H1 (cell line): ENCODE measurements at regions not wholly inside any gene's neighbourhood (a gene's known extent, or its start where the extent isn't known, plus 50 kb on each side); places are given as distances from the start of the nearest gene placed in this dataset.

Source experiments
- CTCF ChIA-PET: fragments of 300-600 bp; sonication (Branson Sonifier 250); formaldehyde crosslinking; loops from one replicate; lab custom pipeline; 2021; ENCODE audit not compliant: partially characterized antibody; lab: Charles Lee
- POLR2A ChIA-PET: fragments of 300-600 bp; sonication (Branson Sonifier 250); formaldehyde crosslinking; loops from one replicate; lab custom pipeline; 2021; ENCODE audit warnings: inconsistent platforms; ENCODE audit not compliant: partially characterized antibody; lab: Charles Lee
- DNase-seq, 2 experiments: peaks; one replicate each; pipeline versions ENCODE4 v3.0.0 to v3.0.0-alpha.2; 2010 to 2022; ENCODE audit warnings: low spot score in 2 of 2, low read depth in 1 of 2, mixed read lengths in 1 of 2
- FAIRE-seq: peaks from 2 replicates; lab custom pipeline; 2011; peaks lifted over from hg19 to GRCh38; lab: Jason Lieb, UNC
- H2AFZ ChIP-seq: 2 replicates; pipeline ENCODE4 v1.8.1; 2012; ENCODE audit warnings: low read length, inconsistent platforms
- H2AK5ac ChIP-seq: 2 replicates; pipeline ENCODE4 v1.6.1; 2013; ENCODE audit warnings: low read depth, low read length
- H2BK120ac ChIP-seq: replicated peaks from 2 replicates; pipeline ENCODE3; 2013; ENCODE audit warnings: low read depth, low read length, inconsistent platforms
- H2BK12ac ChIP-seq: 2 replicates; pipeline ENCODE4 v1.6.1; 2013; ENCODE audit warnings: low read depth, low read length
- H2BK15ac ChIP-seq: 2 replicates; pipeline ENCODE4 v1.6.1; 2013; ENCODE audit warnings: low read length
- H2BK20ac ChIP-seq: 2 replicates; pipeline ENCODE4 v1.6.1; 2013; ENCODE audit warnings: low read length
- H2BK5ac ChIP-seq: 2 replicates; pipeline ENCODE4 v1.6.1; 2013; ENCODE audit warnings: low read depth, low read length
- H3K14ac ChIP-seq: 2 replicates; pipeline ENCODE4 v1.6.1; 2013; ENCODE audit warnings: inconsistent platforms; ENCODE audit not compliant: insufficient read length
- H3K18ac ChIP-seq: 2 replicates; pipeline ENCODE4 v1.6.1; 2013; ENCODE audit warnings: low read length; ENCODE audit errors: extremely low read depth
- H3K23ac ChIP-seq: 2 replicates; pipeline ENCODE4 v1.6.1; 2013; ENCODE audit warnings: inconsistent platforms; ENCODE audit not compliant: insufficient read length
- H3K23me2 ChIP-seq: 2 replicates; pipeline ENCODE4 v1.6.1; 2013; ENCODE audit warnings: low read depth, low read length
- H3K27ac ChIP-seq: 2 replicates; pipeline ENCODE4 v1.6.1; 2011; ENCODE audit warnings: low read depth, low read length, inconsistent platforms
- H3K27me3 ChIP-seq, 4 experiments: replicated peaks in 1 of 4; 1 replicate in 1 of 4; 2 replicates in 3 of 4; pipeline versions ENCODE4 v1.6.1 to v1.8.1; 2011 to 2013; ENCODE audit warnings: low read length in 3 of 4, mild to moderate bottlenecking in 3 of 4, inconsistent platforms in 2 of 4, mixed read lengths in 2 of 4, moderate library complexity in 1 of 4; ENCODE audit not compliant: control insufficient read depth in 3 of 4, insufficient read depth in 3 of 4; ENCODE audit errors: extremely low read depth in 1 of 4
- H3K36me3 ChIP-seq, 4 experiments: 2 replicates each; pipeline versions ENCODE4 v1.6.1 to v1.8.1; 2011 to 2013; ENCODE audit warnings: mild to moderate bottlenecking in 4 of 4, low read length in 3 of 4, moderate library complexity in 2 of 4, control low read depth in 1 of 4, inconsistent platforms in 1 of 4; ENCODE audit not compliant: insufficient read depth in 4 of 4, control insufficient read depth in 2 of 4
- H3K4ac ChIP-seq: replicated peaks from 2 replicates; pipeline ENCODE3; 2013; ENCODE audit warnings: low read length, low read depth, mixed read lengths, inconsistent platforms; ENCODE audit not compliant: insufficient read length
- H3K4me1 ChIP-seq, 4 experiments: replicated peaks in 1 of 4; 1 replicate in 1 of 4; 2 replicates in 3 of 4; pipeline versions ENCODE4 v1.6.1 to v1.8.1; 2011 to 2013; ENCODE audit warnings: low read length in 3 of 4, inconsistent platforms in 2 of 4, mixed read lengths in 1 of 4; ENCODE audit not compliant: insufficient read depth in 4 of 4, control insufficient read depth in 3 of 4
- H3K4me2 ChIP-seq, 2 experiments: 2 replicates each; pipeline versions ENCODE4 v1.6.1 to v1.8.1; 2011 to 2013; ENCODE audit warnings: low read depth in 2 of 2, low read length in 2 of 2, control low read depth in 1 of 2, inconsistent platforms in 1 of 2, mild to moderate bottlenecking in 1 of 2; ENCODE audit not compliant: insufficient read depth in 1 of 2
- H3K4me3 ChIP-seq, 4 experiments: fragments of 200-600, 300-600 bp in 1 of 4; sonication (generic), shearing (Covaris generic), sonication (Bioruptor Twin) in 1 of 4; 2 replicates each; pipeline versions ENCODE4 v1.5.1 to v1.8.1; 2011 to 2016; ENCODE audit warnings: low read length in 4 of 4, low read depth in 3 of 4, control low read depth in 2 of 4, inconsistent platforms in 2 of 4, mild to moderate bottlenecking in 2 of 4, mixed read lengths in 1 of 4, moderate library complexity in 1 of 4; ENCODE audit not compliant: insufficient read depth in 2 of 4; ENCODE audit errors: extremely low read depth in 1 of 4
- H3K56ac ChIP-seq: replicated peaks from 2 replicates; pipeline ENCODE3; 2013; ENCODE audit warnings: low read depth, mild to moderate bottlenecking, mixed read lengths, low read length, inconsistent platforms; ENCODE audit not compliant: insufficient read length
- H3K79me1 ChIP-seq: 2 replicates; pipeline ENCODE4 v1.6.1; 2013; ENCODE audit warnings: low read depth, low read length, control low read depth
- H3K79me2 ChIP-seq, 2 experiments: 2 replicates each; pipeline versions ENCODE4 v1.6.1 to v1.8.1; 2012 to 2013; ENCODE audit warnings: low read length in 2 of 2, mild to moderate bottlenecking in 2 of 2, inconsistent platforms in 1 of 2; ENCODE audit not compliant: insufficient read depth in 2 of 2, control insufficient read depth in 1 of 2
- H3K9ac ChIP-seq, 4 experiments: replicated peaks in 1 of 4; 1 replicate in 1 of 4; 2 replicates in 3 of 4; pipeline versions ENCODE4 v1.6.1 to v1.8.1; 2011 to 2013; ENCODE audit warnings: low read depth in 3 of 4, low read length in 3 of 4, control low read depth in 2 of 4, mild to moderate bottlenecking in 2 of 4, moderate library complexity in 2 of 4, inconsistent platforms in 1 of 4; ENCODE audit errors: extremely low read depth in 1 of 4
- H3K9me3 ChIP-seq, 2 experiments: 2 replicates each; pipeline versions ENCODE4 v1.6.1 to v1.8.1; 2012 to 2013; ENCODE audit warnings: mild to moderate bottlenecking in 2 of 2, moderate library complexity in 2 of 2, control low read depth in 1 of 2, inconsistent platforms in 1 of 2, low read depth in 1 of 2, low read length in 1 of 2, mixed read lengths in 1 of 2; ENCODE audit not compliant: insufficient read depth in 2 of 2
- H4K20me1 ChIP-seq, 2 experiments: replicated peaks in 1 of 2; 2 replicates each; pipeline versions ENCODE3 to v1.8.1; 2011 to 2013; ENCODE audit warnings: inconsistent platforms in 2 of 2, low read length in 2 of 2, mild to moderate bottlenecking in 1 of 2; ENCODE audit not compliant: insufficient read depth in 2 of 2, control insufficient read depth in 1 of 2
- H4K5ac ChIP-seq: 2 replicates; pipeline ENCODE4 v1.6.1; 2013; ENCODE audit warnings: low read length, low read depth, mixed read lengths, inconsistent platforms; ENCODE audit not compliant: insufficient read length
- H4K8ac ChIP-seq: 2 replicates; pipeline ENCODE4 v1.8.0; 2013; ENCODE audit warnings: mild to moderate bottlenecking, moderate library complexity, low read length, inconsistent platforms; ENCODE audit not compliant: insufficient read depth; ENCODE audit errors: extremely low read depth
- H4K91ac ChIP-seq: replicated peaks from 2 replicates; pipeline ENCODE3; 2013; ENCODE audit warnings: low read length, mixed read lengths, inconsistent platforms; ENCODE audit not compliant: insufficient read length
- BACH1 ChIP-seq: IDR thresholded peaks from 2 replicates; pipeline ENCODE4 v1.6.1; 2012; ENCODE audit warnings: low read length, improper control_type of control experiment
- RAD21 ChIP-seq, 2 experiments: IDR thresholded peaks in 1 of 2; conservative IDR thresholded peaks in 1 of 2; 2 replicates each; pipeline ENCODE4 v1.6.1; 2011; ENCODE audit warnings: low read depth in 2 of 2, low read length in 2 of 2, improper control_type of control experiment in 1 of 2, inconsistent platforms in 1 of 2, mild to moderate bottlenecking in 1 of 2, moderate library complexity in 1 of 2
- WGBS, 2 experiments: shearing (Covaris generic) in 1 of 2; methylation state at CpG; one replicate each; pipeline versions ENCODE4 v1.1.6 to v1.1.7; 2013 to 2015; ENCODE audit warnings: low lambda C conversion rate in 2 of 2, mixed read lengths in 2 of 2, inconsistent platforms in 1 of 2, low coverage in 1 of 2, missing lambda C conversion rate in 1 of 2; ENCODE audit not compliant: insufficient replicate concordance in 2 of 2, insufficient coverage in 1 of 2, insufficient read length in 1 of 2; ENCODE audit errors: extremely low coverage in 1 of 2, missing lambda C conversion rate in 1 of 2; 5-methylcytosine and 5-hydroxymethylcytosine counted together
- TF ChIP-seq, protein P1 (sequence below), 3 experiments: IDR thresholded peaks; 1 replicate in 2 of 3; 2 replicates in 1 of 3; pipeline versions ENCODE4 v1.5.1 to v1.6.1; 2011; ENCODE audit warnings: low read length in 3 of 3, mild to moderate bottlenecking in 3 of 3, inconsistent platforms in 2 of 3, low read depth in 1 of 3, moderate library complexity in 1 of 3; ENCODE audit not compliant: insufficient read depth in 1 of 3; ENCODE audit errors: control extremely low read depth in 1 of 3

- Histone ChIP-seq H3K4me2 (no peak overlapping the region), H2BK12ac (no peak overlapping the region), H4K8ac (no peak overlapping the region), H3K27ac (no peak overlapping the region), H3K27me3 (no peaks in the 10 kb centered on the region), H3K23me2 (no peaks in the 10 kb centered on the region), H3K79me1 (no peaks in the 10 kb centered on the region), H3K14ac (no peak overlapping the region), H2BK5ac (no peak overlapping the region), H2AFZ (no peak overlapping the region), H3K4ac (no peak overlapping the region), H3K4me3 (no peak overlapping the region), H3K23ac (no peak overlapping the region), H3K4me1 (no peaks in the 10 kb centered on the region), H2AK5ac (no peak overlapping the region), H2BK20ac (no peak overlapping the region), H4K5ac (no peak overlapping the region), H3K18ac (no peak overlapping the region), H2BK15ac (no peak overlapping the region), H3K9me3 (no peaks in the 10 kb centered on the region), H4K20me1 (no peaks in the 10 kb centered on the region), H3K56ac (no peak overlapping the region), H4K91ac (no peak overlapping the region), H2BK120ac (no peak overlapping the region), H3K36me3 (no peaks in the 10 kb centered on the region), H3K9ac (no peak overlapping the region), H3K79me2 (no peaks in the 10 kb centered on the region)
- ChIA-PET CTCF (interaction anchor here (0.6 to 1.9 kb wide), 14 partner anchors 10 to 1835 kb away, joined by 3 to 10 read pairs (median 4); no protein-coding TSS in a partner anchor), POLR2A (no interaction called here)
- TF ChIP-seq, protein P1, sequence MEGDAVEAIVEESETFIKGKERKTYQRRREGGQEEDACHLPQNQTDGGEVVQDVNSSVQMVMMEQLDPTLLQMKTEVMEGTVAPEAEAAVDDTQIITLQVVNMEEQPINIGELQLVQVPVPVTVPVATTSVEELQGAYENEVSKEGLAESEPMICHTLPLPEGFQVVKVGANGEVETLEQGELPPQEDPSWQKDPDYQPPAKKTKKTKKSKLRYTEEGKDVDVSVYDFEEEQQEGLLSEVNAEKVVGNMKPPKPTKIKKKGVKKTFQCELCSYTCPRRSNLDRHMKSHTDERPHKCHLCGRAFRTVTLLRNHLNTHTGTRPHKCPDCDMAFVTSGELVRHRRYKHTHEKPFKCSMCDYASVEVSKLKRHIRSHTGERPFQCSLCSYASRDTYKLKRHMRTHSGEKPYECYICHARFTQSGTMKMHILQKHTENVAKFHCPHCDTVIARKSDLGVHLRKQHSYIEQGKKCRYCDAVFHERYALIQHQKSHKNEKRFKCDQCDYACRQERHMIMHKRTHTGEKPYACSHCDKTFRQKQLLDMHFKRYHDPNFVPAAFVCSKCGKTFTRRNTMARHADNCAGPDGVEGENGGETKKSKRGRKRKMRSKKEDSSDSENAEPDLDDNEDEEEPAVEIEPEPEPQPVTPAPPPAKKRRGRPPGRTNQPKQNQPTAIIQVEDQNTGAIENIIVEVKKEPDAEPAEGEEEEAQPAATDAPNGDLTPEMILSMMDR (IDR thresholded peaks at IDR 0.05; ENCODE audit: control extremely low read depth in 1 of 3, insufficient read depth in 1 of 3, low read depth in 1 of 3, low read length in 3 of 3): peak in 2 of 3 experiments; percentile 24 to 32; a peak in 2 of 4 replicates
- no peak for TF ChIP-seq BACH1
- TF ChIP-seq RAD21 (IDR thresholded peaks at IDR 0.05 in 1 of 2, conservative IDR thresholded peaks at IDR 0.05 in 1 of 2; ENCODE audit: low read depth in 2 of 2, low read length in 2 of 2): peak in 1 of 2 experiments; percentile 42; a peak in 2 of 4 replicates
- WGBS, 2 experiments: 67% methylated on average over 1 of the region's 1 CpG; no CpG with 5 or more reads in 1 of the 2 experiments
- DNase-seq: no peak
- peak; percentile 65 for FAIRE-seq
These were observed 92.8 kb upstream of the CCDC160 start for GRCh38 chrX:134144231-134144630.
